HL-60/S4 treated with retinoic acid at 250 ng/mL for 4 days and 3 days (cell line): ENCODE measurements at regions not wholly inside any gene's neighbourhood (a gene's known extent, or its start where the extent isn't known, plus 50 kb on each side); places are given as distances from the start of the nearest gene placed in this dataset.
"Not testable (repeated sequence)": the region's sequence is repeated elsewhere in the genome, so short reads cannot be mapped to it uniquely, and the experiment has no call there.

Source experiments
- in situ Hi-C: fragments of 300-500 bp; cut with MboI; formaldehyde crosslinking; loops from 2 replicates; pipeline ENCODE4 v1.7.0; 2022; ENCODE audit warnings: low sequenced_read_pairs

DNA sequence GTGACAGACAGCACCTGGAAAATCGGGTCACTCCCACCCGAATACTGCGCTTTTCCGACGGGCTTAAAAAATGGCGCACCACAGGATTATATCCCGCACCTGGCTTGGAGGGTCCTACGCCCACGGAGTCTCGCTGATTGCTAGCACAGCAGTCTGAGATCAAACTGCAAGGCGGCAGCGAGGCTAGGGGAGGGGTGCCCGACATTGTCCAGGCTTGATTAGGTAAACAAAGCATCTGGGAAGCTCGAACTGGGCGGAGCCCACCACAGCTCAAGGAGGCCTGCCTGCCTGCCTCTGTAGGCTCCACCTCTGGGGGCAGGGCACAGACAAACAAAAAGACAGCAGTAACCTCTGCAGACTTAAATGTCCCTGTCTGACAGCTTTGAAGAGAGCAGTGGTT, 1370.0 kb downstream of the SUCLG1 start:
- in situ Hi-C loops: not testable (repeated sequence)

DNA sequence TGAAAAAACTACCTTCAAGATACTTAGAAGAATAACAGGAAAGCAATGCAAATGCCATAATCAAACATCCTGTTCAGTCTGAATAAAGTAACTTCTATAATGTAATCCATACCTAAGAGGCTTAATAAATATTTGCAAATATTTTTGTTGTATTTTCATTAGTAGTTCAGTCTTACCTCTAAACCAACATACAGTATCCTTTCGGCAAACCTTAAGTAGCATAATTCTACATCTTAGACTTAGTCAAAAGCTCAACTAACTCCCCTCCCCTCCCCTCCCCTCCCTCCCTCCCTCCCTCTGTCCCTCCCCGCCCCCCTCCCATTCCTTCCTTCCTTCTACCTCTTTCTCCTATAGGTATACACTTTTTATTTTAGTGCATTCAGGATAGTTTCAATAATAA, 1373.2 kb downstream of the SUCLG1 start:
- in situ Hi-C loops: no loop called here

DNA sequence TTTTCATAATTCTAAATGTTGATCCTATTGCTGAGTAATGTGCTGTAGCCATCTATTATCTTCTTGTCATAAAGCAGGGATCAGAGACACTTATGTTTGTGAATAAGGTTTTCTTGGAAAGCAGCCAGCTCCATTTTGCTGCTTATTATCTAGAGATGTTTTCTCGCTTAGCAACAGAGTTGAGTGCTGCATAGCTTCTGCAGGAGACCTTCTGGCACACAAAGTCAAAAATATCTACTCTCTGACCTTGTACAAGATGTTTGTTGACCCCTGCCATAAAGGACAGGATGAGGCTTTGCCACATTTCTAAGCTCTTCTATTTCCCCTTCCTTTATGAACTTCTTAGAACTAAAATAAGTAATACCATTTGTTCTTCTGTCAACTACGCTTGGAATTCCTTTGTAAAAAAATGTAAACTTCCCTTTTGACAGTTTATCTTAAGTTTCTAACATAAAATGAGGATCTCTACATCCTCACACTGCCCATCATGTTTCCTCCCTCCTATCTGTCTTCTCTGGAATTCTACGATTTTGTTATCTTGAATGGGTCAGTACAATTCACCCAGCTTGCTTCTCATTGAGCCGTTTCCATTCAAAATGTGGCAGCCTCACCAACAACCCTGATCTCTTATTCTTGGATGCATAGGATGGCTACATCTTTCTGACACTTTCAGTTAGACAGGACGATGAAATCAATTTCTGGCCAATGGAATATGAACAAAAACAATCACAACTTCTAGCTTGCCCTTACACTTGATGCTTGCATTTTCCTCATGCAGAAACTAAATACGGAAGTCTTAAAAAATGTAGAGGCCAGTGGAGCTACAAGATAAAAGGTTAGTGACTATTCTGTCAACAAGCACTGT, 1377.0 kb downstream of the SUCLG1 start:
- in situ Hi-C loops: no loop called here

DNA sequence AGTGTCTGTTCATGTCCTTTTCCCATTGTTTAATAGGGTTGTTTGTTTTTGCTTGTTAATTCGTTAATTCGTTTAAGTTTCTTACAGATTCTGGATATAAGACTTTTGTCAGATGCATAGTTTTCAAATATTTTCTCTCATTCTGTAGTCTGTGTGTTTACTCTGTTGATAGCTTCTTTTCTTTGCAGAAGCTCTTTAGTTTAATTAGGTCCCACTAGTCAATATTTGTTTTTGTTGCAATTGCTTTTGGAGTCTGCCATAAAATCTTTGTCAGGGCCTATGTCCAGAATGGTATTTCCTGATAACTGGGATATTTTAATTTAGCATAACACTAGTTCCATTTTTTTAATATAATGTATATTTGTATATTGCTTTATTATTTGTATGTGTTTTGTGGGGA, 1380.1 kb downstream of the SUCLG1 start:
- in situ Hi-C loops: no loop called here

DNA sequence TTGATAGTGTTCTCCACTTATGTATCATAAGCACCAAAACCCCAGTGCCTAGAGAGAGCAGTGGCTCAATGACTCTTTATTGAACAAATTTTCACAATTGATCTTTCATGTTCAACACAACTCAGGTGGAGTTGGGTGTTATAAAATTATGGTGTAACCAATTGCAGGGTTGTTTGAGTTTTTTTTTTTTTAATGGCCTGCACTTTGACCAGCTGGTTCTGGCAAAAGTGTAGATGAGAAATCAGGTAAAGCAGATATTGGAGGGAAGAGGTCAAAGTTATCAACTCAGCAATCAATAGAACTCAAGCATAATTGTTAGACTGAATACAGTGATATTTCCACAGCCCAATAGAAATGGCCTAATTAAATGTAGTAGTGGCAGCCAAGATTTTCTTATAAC, 1386.3 kb downstream of the SUCLG1 start:
- in situ Hi-C loops: no loop called here

DNA sequence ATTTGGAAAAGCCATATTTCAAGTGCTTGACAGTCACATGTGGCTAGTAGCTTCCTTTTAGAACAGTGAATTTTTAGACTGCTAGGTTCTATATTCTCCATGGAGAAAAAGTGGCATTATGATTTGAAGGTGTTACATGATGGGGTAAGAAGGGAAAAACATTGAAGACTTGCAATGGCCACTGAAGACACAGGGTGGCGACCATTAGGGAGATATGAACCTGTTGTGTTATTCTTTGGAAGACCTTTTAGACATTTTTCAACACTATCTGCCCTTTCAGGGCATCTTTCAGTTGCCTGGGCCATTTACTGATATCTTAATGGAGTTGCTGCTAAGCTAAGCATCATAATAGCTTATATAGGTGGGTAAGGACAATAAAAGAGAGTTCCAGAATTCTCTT, 1387.2 kb downstream of the SUCLG1 start:
- in situ Hi-C loops: no loop called here

DNA sequence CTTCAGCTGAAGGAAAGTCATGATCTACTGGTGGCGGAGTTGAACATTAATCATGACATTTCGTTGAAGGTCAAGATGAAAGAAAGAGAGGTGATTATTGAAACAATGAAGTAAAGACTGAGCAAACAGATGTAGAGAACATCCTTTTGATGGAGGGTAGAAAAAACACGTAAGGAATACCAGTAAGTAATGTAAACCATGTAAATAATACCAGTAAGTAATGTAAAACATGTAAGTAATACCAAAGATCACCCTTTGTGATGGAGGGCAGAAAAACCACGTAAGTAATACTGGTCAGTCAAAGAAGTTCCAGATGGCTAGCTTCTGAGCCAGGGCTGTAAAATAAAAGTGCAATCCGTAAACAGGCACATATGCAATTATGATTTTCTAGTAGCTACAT, 1387.7 kb downstream of the SUCLG1 start:
- in situ Hi-C loops: no loop called here

DNA sequence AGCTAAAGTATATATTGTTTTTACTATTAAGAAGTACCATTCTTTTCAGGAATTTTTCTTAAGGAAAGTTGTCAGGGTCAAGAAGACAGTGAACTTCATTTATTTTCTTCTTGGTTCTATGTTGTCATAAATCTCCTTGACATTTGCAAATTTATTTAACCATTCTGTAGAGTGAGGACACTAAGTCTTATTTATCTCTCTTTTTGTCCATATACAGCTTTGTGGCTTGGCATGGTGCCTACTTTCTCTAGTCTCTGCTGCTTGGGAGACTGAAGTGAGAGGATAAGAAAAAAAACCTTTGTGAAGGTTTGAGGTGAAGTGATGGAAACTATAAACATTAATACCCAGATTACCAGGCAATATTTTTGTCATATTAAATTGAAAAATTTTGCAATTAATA, 1389.4 kb downstream of the SUCLG1 start:
- in situ Hi-C loops: no loop called here

DNA sequence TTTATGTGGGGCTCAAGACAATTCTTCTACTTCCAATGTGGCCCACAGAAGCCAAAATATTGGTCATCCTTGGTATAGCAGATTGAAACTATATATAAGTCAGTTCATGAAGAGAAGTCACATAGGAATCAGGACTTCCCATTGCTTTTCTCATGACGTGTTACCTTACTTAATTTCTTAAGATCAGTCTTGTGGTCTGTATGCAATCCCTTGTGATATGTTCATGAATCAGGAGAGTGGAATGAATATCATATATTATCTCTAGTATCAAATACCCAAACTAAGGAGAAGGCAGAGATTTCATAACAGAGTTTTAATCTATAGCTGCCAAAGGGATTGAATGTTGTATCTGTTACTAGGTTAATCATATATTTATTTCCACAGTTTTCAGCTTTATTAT, 1390.4 kb downstream of the SUCLG1 start:
- in situ Hi-C loops: no loop called here

DNA sequence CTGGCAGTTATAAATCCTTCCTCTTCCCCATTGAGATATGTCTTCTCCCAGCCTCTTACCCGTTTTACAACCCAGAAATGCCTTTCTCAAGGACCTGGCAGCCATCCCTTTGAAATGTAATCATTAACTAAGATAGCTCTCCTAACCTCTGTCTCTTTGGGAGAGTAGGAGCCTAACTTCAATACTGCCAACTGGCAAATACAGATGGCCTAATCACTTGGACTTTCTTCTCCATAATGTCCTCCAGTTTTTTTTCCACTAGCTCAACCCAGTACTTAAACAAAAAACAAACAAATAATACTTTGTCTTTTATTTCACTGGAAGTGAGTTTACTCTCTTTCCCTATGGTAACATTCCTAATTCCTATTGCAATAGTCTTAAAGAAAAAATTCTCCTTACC, 1391.1 kb downstream of the SUCLG1 start:
- in situ Hi-C loops: no loop called here

DNA sequence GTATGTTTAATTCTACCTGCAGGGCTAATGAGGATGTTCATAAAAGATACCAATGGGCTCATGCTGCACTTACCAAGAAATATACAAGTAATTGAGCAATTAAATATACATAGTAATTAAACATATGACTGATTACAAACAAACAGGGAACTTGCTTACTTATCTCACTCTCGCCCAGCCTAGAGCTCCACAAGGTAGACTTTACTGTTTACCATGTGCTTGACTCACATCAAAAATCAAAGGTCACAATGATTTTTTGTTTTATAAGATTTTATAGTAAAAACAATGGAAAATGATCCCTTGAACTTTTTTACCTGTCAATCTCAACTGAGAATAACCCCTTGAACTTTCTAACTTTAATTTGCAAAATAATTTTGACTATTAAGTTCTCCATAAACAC, 1395.1 kb downstream of the SUCLG1 start:
- in situ Hi-C loops: no loop called here

DNA sequence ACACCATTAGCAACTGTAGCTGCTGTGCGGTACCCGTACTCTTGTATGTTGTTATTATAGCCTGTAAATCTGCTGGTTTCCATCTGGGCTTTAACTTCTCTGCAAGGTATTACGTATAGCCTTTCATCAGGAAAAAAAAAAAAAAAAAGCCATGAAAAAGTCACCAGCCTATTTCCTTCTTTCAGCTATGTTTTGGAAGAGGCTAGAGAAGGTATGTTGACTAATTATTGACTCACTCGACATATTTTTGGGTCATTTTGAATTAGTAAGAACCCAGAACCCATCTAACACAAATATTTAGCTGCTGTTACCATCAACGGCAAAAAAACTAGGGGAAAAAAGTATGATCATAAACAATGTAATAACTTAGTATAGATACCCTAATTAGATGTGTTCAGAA, 1395.6 kb downstream of the SUCLG1 start:
- in situ Hi-C loops: no loop called here

DNA sequence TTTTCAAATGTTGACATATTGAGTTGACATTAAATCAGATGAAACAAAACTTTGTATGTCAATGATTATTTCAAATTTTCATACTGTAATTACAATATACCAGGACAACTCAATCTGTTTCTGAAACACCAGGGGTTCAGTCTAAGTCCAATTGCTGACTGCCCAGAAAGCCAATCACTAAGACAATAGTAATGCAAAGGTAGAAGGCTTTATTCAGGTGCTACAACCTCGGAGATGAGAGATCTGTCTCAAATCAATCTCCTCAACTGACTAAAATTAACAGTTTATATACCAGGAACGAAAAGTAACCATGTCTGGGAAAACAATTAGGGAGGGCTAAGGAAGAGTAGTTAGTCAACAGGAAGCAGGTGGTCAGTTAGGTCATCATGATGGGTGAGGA, 1400.4 kb downstream of the SUCLG1 start:
- in situ Hi-C loops: no loop called here

DNA sequence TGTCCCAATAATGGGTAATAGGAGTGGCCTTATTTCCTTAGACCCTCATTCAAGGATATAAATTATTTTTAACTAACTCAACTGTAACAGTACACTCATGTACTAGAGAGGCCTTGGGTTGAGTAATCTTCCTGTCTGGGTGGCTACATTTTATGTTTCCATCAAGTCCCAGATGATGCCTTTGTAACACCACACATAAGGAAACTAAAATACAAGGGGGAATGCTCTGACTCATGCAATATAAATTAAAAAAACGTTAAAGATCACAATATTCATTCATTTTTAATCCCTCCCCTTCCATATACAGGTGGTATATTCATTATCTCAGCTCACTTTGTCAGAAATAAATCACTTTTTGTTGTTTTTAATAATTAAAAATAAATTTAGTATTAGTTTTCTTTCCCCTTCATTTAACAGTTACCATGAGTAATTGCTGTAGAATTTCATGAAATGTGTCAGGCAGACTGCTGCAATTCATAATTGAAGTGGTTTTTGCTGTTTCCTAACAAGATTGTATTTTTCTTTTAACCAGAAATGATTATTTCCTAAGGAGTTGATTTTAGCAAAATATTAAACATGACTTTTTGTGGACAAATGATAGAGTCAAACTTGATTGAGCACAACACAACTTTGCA, 1403.6 kb downstream of the SUCLG1 start:
- in situ Hi-C loops: no loop called here

DNA sequence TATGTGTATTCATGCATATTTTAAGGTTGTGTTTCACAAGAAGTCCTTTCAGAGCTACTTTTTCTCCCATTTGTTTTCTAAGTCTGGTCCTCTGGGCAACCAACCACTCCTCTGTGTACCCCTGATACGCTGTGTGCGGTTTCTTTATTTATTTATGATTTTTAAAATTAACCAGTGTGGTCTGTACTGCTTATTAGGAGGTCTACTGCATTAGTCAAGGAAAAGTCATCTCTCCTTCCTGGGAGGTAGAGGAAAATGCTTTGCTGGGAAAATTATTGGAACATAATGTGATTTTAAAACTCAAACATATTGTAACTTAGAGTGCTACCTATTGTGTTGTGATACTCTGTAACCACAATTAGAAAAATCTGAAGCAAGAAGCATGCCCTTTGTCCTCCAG, 1404.3 kb downstream of the SUCLG1 start:
- in situ Hi-C loops: no loop called here

DNA sequence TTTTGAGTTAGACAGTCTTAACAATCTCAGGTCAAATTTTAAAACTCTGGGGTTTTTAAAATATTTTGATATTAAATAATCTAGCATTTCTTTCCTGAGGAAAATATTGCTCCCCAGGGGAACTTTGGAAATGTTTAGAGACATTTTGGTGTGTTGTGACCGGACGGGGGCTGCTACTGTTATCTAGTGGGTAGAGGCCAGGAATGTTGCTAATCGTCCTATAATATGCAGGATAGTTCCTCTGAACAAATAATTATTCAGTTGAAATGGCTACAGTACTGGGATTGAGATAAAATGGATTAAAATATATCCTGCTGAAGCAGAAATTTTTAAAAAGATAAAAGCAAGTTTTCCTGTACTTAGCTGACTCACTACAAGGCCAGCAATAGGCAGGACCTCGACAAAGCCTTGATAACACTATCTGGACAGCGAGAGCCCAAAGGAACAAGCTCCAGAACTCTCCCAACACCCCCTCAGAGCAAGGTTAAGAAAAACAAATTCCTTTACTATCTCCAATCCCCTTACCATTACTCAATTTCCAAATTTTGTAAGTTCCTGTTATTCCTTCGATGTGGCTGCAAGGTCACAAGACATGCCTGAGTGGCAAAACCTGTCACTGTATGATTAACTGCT, 1407.4 kb downstream of the SUCLG1 start:
- in situ Hi-C loops: no loop called here

DNA sequence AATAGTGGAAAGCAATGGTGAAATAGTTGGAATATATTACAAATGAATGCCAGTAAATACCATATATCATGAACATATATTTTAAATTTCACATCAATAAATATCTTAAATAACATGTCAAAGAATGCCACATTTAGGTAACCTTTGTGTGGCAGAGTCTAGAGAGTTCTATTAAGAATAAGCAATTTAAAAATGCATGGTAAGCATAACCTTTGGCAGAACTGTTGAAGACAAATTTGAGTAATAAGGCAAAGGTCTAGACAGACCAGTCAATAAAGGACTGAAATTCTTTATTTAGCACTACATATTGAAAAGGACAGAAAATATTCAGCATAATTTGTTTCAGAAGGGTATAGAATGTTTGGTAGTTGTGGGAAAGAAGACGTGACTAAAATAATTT, 1417.0 kb downstream of the SUCLG1 start:
- in situ Hi-C loops: no loop called here

DNA sequence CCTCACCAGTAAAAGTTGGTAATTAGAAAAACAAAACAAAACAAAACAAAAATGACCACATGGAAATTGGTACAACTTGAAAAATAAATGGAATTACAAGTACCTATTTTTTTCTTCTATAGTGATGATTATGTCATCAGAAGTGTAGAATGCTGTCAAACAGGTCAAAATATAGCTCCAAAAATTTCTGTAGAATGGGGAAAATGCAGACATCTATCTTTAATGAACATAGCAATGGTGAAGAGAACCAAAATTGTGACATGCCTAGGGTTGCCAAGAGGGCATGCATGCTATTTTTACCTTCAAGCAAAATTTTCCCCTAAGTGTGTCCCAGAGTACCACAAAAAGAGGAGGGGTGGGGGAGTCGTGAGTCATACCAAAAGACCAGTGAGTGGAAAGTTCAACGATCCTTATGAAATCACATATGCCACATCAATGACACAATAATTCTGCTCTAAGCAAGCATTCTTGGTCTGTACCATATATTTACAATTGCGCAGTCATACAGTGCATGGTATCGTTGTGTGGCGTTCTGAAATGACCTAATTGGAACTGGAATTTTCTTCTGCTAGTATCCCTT, 1436.4 kb downstream of the SUCLG1 start:
- in situ Hi-C loops: no loop called here

DNA sequence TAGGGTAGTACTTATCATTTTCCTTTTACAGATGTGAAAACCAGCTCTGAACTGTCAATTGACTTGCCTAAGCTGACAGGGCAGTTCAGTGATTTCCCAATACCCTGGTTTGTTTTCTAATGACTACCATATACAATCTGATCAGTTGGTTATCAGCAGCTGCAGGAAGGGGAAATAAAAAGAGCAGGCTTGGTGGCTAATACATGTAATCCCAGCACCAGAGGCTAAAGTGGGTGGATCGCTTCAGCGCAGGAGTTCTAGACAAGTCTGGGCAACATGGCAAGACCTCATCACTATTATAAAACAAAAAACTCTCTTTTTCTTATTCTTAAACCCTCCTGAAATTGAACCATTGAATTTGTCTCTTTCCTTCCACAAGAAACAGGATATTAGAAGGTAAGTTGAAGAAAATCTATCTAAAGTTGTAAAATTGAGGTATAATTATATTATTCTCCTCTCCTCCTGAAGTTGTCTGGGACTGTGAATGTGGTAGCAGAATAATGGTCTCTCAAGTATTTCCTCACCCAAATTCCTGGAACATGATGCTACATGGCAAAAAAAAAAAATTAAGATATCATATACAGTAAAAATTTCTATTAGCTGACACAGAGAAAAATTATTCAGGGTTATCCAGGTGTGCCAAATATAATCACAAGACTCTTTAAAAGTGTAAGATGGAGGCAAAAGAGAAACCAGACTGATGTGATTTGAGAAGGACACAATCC, 1441.6 kb downstream of the SUCLG1 start:
- in situ Hi-C loops: no loop called here

DNA sequence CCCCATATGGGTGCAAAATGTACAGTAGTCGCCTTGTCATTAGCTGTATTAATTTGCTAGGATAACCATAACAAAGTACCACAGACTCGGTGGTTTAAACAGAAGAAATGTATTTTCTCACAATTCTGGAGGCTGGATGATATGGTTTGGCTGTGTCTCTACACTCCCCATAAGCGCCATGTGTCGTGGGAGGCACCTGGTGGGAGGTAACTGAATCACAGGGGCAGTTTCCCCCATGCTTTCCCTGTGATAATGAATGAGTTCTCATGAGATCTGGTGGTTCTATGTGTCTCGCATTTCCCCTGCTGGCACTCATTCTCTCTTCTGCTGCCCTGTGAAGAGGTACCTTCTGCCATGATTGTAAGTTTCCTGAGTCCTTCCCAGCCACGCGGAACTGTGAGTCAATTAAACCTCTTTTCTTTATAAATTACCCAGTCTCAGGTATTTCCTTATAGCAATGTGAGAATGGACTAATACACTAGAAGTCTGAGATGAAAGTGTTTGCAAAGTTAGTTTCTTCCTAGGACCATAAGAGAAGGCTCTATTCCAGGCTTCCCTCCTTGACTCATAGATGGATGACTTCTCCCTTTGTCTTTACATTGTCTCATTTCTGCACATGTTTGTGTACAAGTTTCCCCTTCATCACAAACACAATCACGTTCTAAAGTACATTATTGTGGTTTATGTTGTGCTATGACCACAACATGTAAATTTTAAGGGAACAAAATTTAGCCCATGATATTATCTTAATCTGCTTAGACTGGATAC, 1442.6 kb downstream of the SUCLG1 start:
- in situ Hi-C loops: no loop called here
